HUES6 (cell line): ENCODE measurements at regions not wholly inside any gene's neighbourhood (a gene's known extent, or its start where the extent isn't known, plus 50 kb on each side); places are given as distances from the start of the nearest gene placed in this dataset.
A peak's percentile ranks its signal among the peaks of the same experiment; 100 is the strongest.

Experiments used
- H3K27ac ChIP-seq: 2 replicates; pipeline ENCODE4 v1.7.0; 2013; ENCODE audit warnings: low read depth, mild to moderate bottlenecking, low read length, inconsistent platforms
- H3K27me3 ChIP-seq: 2 replicates; pipeline ENCODE4 v1.6.1; 2013; ENCODE audit warnings: low read length; ENCODE audit not compliant: control insufficient read depth, insufficient read depth
- H3K36me3 ChIP-seq: 2 replicates; pipeline ENCODE4 v1.6.1; 2013; ENCODE audit warnings: low read length; ENCODE audit not compliant: control insufficient read depth, insufficient read depth
- H3K4me1 ChIP-seq: 2 replicates; pipeline ENCODE4 v1.6.1; 2013; ENCODE audit warnings: low read length; ENCODE audit not compliant: control insufficient read depth, insufficient read depth
- H3K4me3 ChIP-seq: 2 replicates; pipeline ENCODE4 v1.5.1; 2013; ENCODE audit warnings: low read depth, low read length
- H3K9ac ChIP-seq: one replicate; pipeline ENCODE4 v1.6.1; 2013; ENCODE audit warnings: mild to moderate bottlenecking, low read length
- H3K9me3 ChIP-seq: 2 replicates; pipeline ENCODE4 v1.6.1; 2013; ENCODE audit warnings: low read depth, low read length; ENCODE audit not compliant: control insufficient read depth, insufficient read depth

DNA sequence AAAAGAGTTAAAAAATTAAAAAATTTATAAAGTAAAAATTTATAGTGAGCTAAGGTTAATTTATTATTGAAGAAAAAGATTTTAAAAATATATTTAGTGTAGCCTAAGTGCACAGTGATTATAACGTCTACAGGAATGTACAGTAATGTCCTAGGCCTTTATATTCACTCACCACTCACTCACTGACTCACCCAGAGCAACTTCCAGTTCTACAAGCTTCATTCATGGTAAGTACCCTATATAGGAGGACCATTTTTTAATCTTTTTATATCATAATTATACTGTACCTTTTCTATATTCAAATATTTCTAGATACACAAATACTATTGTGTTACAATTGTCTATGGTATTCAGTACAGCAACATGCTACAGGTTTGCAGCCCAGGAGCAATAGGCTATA is 1623.2 kb downstream of the RPA4 start:
- Histone ChIP-seq H3K4me1 (no peaks in the 10 kb centered on the region), H3K9ac (no peak overlapping the region), H3K4me3 (no peak overlapping the region), H3K27me3 (no peaks in the 10 kb centered on the region), H3K27ac (no peak overlapping the region), H3K9me3 (no peaks in the 10 kb centered on the region), H3K36me3 (peaks cover 23% of the 10 kb centered on the region; the same call in 1 of the 2 replicates)

DNA sequence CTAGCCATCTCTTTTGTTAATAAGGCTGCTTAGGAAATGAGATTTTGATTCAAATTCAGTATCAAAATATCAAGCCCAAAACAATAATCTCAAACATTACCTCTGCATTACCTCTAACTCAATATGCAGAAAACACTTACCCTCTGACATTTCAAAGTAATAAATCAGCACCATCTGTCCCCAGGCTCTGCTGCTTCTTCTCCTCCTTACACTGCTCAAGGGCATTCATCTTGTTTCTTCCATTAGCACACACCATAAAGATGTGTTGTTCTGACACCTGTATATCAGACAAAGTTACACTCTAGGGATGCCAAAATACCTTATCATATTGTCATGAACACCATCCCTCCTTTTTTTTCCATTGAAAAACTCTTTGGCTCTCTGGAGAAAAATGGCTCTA is 1630.3 kb downstream of the RPA4 start:
- H3K4me3 ChIP-seq, result no peak overlapping the region
- no peaks in the 10 kb centered on the region for H3K4me1 ChIP-seq
- no peaks in the 10 kb centered on the region for H3K9me3 ChIP-seq
- no peak overlapping the region for H3K9ac ChIP-seq
- no peaks in the 10 kb centered on the region for H3K27me3 ChIP-seq
- H3K36me3 ChIP-seq, result peaks cover 48% of the 10 kb centered on the region; the same call in 1 of the 2 replicates
- no peak overlapping the region for H3K27ac ChIP-seq

DNA sequence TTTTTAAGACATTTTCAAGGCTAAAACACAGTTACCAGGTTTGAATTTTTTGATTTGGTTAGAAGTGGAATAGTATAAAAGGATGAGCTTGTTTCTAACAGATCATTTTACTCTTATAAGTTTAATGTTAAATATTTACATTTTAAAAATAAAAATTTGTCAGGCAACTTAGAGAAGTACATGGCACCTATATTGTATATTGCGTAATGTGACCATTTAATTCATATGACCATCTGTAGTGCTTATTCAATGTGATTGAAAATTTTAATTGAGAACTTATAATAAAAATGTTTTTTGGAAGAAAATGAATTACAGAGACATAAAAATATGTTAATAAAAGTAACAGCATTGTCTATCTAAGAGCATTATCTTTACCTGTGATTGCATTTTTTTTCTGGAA is 1632.4 kb downstream of the RPA4 start:
- peaks cover 45% of the 10 kb centered on the region; the same call in 1 of the 2 replicates for H3K36me3 ChIP-seq
- no peaks in the 10 kb centered on the region for H3K4me1 ChIP-seq
- H3K9ac ChIP-seq, result no peak overlapping the region
- H3K9me3 ChIP-seq, result no peaks in the 10 kb centered on the region
- H3K27me3 ChIP-seq, result no peaks in the 10 kb centered on the region
- H3K4me3 ChIP-seq, result no peak overlapping the region
- H3K27ac ChIP-seq, result no peak overlapping the region

DNA sequence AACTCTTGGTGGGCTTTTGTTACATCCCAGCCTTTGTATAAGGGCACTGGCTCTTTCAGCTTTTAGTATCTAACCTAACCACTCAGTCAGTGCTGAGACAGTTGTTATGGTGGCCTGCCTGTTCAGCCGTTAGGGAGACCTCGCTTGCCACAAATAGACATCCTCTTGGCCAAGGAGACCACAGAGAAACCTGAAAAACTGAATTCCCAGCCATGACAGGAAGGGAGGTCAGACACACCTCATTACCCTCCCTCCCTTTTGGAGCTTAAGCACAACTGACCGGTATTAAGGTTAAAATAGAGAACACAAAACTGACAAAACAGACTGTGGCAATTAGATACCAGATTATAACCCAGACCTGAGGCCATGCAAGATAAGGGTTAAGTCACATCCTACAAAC is 1639.3 kb downstream of the RPA4 start:
- H3K9me3 ChIP-seq, result no peaks in the 10 kb centered on the region
- no peaks in the 10 kb centered on the region for H3K27me3 ChIP-seq
- H3K4me3 ChIP-seq, result peak overlapping the region; percentile 44; the same call in 1 of the 2 replicates
- H3K4me1 ChIP-seq, result peaks cover 30% of the 10 kb centered on the region
- peak overlapping the region; percentile 78 for H3K9ac ChIP-seq
- peaks cover 46% of the 10 kb centered on the region; the same call in 1 of the 2 replicates for H3K36me3 ChIP-seq
- H3K27ac ChIP-seq, result peak overlapping the region; percentile 95

DNA sequence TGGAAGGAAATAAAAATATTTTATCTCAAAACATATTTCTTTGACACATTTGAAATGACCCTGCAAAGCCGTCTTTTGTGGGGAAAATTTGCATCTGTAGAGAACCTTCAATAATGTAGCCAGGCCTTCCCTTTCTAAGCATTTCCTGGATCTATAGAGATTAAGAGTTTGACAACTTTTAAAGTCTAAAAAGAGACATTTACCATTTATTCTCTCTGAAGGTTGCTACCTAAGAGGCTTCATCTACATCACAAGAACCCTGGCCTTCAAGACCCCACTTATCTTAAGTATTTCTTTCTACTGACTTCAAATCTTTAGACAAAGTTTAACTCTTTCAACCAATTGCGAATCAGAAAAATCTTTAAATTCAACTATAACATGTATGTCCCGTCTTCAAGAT is 1639.8 kb downstream of the RPA4 start:
- Histone ChIP-seq H3K4me3 (peak overlapping the region; percentile 44; the same call in 1 of the 2 replicates), H3K9ac (peak overlapping the region; percentile 78), H3K27me3 (no peaks in the 10 kb centered on the region), H3K36me3 (peaks cover 43% of the 10 kb centered on the region; the same call in 1 of the 2 replicates), H3K9me3 (no peaks in the 10 kb centered on the region), H3K27ac (peak overlapping the region; percentile 95), H3K4me1 (peaks cover 30% of the 10 kb centered on the region)

DNA sequence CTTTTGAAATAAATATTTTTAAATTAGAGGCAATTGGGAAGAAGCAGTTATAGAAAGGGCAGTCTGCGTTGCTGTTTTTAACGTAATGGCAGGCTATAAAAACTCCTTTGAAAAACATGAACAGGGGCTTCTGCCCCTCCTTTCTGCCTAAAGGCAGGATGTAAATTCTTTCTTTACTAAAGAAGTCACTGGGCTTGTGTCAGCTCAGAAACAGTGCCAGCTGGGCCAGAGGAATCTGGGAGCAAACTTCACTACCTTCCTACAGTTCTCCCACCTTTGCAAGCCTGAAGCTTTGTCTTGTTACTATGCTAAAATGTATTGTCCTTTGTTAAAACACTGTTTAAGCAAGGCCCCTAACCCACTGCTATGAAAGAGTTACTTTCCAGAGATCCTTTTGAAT is 1664.8 kb downstream of the RPA4 start:
- Histone ChIP-seq H3K4me1 (peaks cover 14% of the 10 kb centered on the region), H3K27ac (peak overlapping the region; percentile 57; the same call in 1 of the 2 replicates), H3K9me3 (peaks cover 9% of the 10 kb centered on the region; the same call in 1 of the 2 replicates), H3K4me3 (peak overlapping the region; percentile 7; the same call in 1 of the 2 replicates), H3K9ac (no peak overlapping the region), H3K27me3 (no peaks in the 10 kb centered on the region), H3K36me3 (peaks cover 3% of the 10 kb centered on the region; the same call in 1 of the 2 replicates)

DNA sequence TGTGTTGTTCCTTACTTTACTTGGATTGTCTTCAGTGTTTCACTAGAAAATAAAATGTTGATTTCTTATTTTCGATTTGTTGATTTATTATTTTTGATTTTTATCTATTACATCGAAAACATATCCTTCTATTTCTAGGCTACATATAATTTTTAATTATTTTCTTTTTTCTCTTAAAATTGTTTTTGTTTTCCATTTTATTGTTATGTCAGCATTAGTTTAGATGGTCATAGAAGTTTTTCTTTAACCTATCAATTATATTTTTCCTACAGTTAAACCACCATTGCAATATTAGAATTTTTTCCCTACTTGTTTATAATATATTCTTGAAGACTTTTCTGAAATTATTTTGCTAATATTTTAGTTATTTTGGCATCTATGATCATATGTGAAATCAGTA is 1685.1 kb downstream of the RPA4 start:
- Histone ChIP-seq H3K4me1 (peaks cover 20% of the 10 kb centered on the region), H3K9ac (no peak overlapping the region), H3K27me3 (no peaks in the 10 kb centered on the region), H3K36me3 (no peaks in the 10 kb centered on the region), H3K9me3 (no peaks in the 10 kb centered on the region), H3K4me3 (no peak overlapping the region), H3K27ac (no peak overlapping the region)

DNA sequence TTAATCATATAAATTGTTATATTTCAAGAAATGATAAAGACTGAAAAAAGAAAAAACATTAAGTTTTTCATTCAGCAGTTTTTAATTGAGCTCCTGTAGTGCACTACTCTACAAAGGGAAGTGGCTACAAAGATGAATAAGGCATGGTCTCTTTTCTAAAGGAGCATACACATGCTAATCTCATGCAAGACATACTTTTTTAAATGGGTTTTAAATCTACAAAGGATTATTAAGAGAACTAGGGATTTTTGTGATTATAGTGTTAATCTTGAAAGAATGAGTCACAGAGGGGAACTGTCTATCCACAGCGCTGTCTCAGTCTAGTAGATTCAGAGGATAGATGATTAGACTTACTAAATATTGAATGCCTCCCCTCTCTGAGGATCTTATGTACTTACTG is 1722.2 kb downstream of the RPA4 start:
- Histone ChIP-seq H3K27me3 (no peaks in the 10 kb centered on the region), H3K27ac (peak overlapping the region; percentile 58), H3K4me3 (no peak overlapping the region), H3K36me3 (0 out of 2 replicates have a peak, but pooled peaks cover 5% of the 10 kb centered on the region), H3K9me3 (no peaks in the 10 kb centered on the region), H3K9ac (no peak overlapping the region), H3K4me1 (peaks cover 37% of the 10 kb centered on the region)

DNA sequence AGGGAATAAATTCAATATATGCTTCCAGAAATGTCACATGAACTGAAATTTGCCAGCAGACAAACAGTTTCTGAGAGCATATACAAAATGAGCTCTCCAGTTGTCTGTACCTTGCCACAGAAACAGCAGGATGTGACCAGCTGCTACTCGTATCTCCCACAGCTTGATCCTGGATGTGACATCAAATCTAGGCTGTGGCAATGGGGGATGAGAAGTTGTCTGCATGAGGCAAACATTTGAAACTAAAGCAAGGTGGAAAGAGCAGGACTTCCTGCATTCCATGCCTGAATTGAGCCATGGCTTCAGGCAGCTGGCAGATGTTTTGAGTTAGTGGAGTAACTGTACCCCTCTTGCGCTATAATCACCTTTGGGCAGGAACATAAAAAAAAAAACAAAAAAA is 1724.0 kb downstream of the RPA4 start:
- Histone ChIP-seq H3K4me1 (peaks cover 37% of the 10 kb centered on the region), H3K27me3 (no peaks in the 10 kb centered on the region), H3K4me3 (no peak overlapping the region), H3K36me3 (peaks cover 1% of the 10 kb centered on the region; the same call in 1 of the 2 replicates), H3K9ac (no peak overlapping the region), H3K27ac (peak overlapping the region; percentile 58; the same call in 1 of the 2 replicates), H3K9me3 (no peaks in the 10 kb centered on the region)

DNA sequence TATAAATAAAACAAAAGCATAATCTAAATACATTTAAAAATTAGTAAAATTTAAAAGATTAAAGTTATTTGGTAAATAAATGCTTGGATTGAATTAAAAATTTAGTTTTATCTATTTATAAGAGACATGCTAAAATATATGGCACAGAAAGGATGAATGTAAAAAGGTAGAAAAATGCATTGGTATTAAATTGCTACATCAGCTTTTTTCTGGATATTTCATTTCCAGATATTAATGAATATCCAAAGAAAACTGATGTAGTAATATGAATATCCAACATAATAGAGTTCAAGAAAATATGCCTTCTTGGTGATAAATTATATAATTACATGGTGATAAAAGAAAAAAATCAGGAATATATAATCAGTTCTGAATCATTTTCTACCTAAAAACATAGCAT is 1743.9 kb downstream of the RPA4 start:
- peaks cover 23% of the 10 kb centered on the region for H3K36me3 ChIP-seq

DNA sequence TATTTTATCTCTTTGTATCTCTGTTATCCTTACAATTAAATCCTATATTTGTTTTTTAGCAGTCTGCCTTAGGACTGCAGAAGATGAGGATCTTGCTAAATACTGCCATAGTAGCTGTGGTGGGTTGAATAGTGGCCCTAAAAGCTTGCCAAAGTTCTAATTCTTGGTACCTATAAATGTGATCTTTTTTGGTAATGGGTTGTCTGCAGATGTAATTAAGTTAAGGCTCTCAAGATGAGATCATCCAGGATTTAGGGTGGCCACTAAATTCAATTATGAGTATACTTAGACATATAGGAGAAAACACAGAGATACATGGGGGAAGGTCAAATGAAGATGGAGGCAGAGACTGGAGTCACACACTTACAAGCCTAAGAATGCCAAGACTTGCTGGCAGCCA is 1753.7 kb downstream of the RPA4 start:
- H3K9ac ChIP-seq, result no peak overlapping the region
- no peaks in the 10 kb centered on the region for H3K4me1 ChIP-seq
- no peaks in the 10 kb centered on the region for H3K27me3 ChIP-seq
- H3K36me3 ChIP-seq, result peaks cover 10% of the 10 kb centered on the region; the same call in 1 of the 2 replicates
- H3K27ac ChIP-seq, result no peak overlapping the region
- H3K9me3 ChIP-seq, result peaks cover 24% of the 10 kb centered on the region
- H3K4me3 ChIP-seq, result no peak overlapping the region

More for the DNA sequence above, 1743.9 kb downstream of the RPA4 start:
- H3K9ac ChIP-seq, result no peak overlapping the region
- H3K4me1 ChIP-seq, result no peaks in the 10 kb centered on the region
- no peak overlapping the region for H3K27ac ChIP-seq
- H3K27me3 ChIP-seq, result no peaks in the 10 kb centered on the region
- no peak overlapping the region for H3K4me3 ChIP-seq
- H3K9me3 ChIP-seq, result peaks cover 15% of the 10 kb centered on the region
